ENCODE measurements at regions not wholly inside any gene's neighbourhood (a gene's known extent, or its start where the extent isn't known, plus 50 kb on each side); places are given as distances from the start of the nearest gene placed in this dataset.

DNA sequence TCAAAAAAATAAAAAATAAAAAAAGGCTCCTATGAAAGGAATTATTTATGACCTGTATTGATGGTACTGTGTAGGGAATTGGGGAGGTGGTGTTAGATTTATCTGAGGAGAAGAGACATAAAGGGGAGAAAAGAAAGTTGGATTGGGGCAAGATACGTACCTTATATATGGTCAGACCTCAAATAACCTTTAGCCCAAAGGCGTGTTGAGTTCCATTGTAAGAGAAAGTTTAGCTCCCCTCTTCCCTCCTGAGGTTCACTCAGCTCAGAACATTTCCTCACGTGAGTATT is 296.9 kb downstream of the ADGB start:
- TF ChIP-seq POLR2AphosphoS5 (IDR thresholded peaks at IDR 0.05; ENCODE audit: low read depth, low read length) (no peak), POLR2A (IDR thresholded peaks at IDR 0.05; ENCODE audit: low read depth, low read length) (no peak)

All from GM12892 (cell line).